ENCODE measurements at regions not wholly inside any gene's neighbourhood (a gene's known extent, or its start where the extent isn't known, plus 50 kb on each side); places are given as distances from the start of the nearest gene placed in this dataset.

DNA sequence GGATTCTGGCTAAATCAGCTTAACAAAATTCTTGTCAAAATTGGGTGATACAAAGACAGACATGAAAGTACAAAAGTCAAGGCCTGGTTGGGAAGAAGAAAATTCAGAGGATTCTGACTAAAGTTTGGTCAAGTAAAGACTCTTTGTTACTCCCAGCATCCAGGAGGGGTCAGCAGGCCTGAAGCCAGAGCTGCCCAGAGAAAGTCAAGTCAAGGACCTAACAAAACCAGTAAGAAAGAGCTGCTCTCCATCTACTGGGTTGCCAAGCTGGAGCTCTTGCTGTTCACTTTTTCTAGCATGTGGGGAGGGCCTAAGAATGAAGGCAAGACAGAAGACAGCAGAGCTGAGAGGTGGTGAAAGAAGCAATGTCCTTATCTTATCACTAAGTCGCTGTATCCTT is 143.3 kb downstream of the C1D start:
- no peak for DNase-seq
- in situ Hi-C loops (cut with MboI; ENCODE audit: low sequenced_read_pairs in 4 of 4) = no loop called here

DNA sequence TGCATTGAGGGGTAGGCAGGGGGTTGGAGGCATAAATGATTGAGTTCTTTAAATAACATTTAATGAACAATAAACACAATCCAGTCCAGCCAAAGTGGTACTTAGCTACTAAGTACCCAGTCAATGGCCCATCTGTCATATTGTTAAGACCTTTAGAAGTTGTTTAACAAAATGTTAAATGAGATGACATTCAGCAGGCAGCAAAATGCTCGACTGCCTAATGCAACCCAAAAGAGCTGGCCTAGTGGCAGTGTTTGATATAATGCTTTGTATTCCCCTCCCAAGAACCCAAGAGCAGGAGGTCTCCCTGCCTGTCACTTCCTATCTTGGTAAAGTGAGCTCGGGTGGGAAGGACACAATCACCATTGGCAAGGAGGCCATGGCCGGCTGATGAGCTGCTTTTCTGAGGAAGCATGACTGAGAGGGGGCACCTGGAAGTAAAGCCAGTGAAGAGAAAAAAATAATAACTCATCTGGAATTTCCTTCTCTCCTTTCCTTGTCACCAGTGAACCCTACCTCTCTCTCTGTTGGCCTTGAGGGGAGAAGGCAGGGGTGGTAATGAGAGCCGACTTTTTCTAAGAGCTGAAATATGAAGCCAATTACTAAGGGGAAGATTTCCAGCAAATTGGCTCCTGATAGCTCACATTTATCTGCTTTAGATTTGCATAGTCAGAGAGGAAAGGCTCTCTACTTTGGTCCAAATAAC is 140.6 kb downstream of the C1D start:
- H3K36me3 ChIP-seq = no peaks in the 10 kb centered on the region
- ATAC-seq (no peak), DNase-seq (no peak)
- no peaks in the 10 kb centered on the region for H3K9me3 ChIP-seq
- H3K4me1 ChIP-seq = no peaks in the 10 kb centered on the region
- TF ChIP-seq POLR2A (IDR thresholded peaks at IDR 0.05) = no peak
- TF ChIP-seq, protein P1, sequence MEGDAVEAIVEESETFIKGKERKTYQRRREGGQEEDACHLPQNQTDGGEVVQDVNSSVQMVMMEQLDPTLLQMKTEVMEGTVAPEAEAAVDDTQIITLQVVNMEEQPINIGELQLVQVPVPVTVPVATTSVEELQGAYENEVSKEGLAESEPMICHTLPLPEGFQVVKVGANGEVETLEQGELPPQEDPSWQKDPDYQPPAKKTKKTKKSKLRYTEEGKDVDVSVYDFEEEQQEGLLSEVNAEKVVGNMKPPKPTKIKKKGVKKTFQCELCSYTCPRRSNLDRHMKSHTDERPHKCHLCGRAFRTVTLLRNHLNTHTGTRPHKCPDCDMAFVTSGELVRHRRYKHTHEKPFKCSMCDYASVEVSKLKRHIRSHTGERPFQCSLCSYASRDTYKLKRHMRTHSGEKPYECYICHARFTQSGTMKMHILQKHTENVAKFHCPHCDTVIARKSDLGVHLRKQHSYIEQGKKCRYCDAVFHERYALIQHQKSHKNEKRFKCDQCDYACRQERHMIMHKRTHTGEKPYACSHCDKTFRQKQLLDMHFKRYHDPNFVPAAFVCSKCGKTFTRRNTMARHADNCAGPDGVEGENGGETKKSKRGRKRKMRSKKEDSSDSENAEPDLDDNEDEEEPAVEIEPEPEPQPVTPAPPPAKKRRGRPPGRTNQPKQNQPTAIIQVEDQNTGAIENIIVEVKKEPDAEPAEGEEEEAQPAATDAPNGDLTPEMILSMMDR (IDR thresholded peaks at IDR 0.05 in 4 of 5, conservative IDR thresholded peaks at IDR 0.05 in 1 of 5) = no peak
- no peaks in the 10 kb centered on the region for H3K27me3 ChIP-seq
- in situ Hi-C loops (cut with MboI; ENCODE audit: low sequenced_read_pairs in 4 of 4) (no loop called here), intact Hi-C loops (cut with DNase I; ENCODE audit: low total_unique reads) (no loop called here)
- no peak overlapping the region for H3K27ac ChIP-seq
- no peak overlapping the region for H3K4me3 ChIP-seq

More for the DNA sequence above, 143.3 kb downstream of the C1D start:
- no peaks in the 10 kb centered on the region for H3K4me1 ChIP-seq
- H3K36me3 ChIP-seq = no peaks in the 10 kb centered on the region
- TF ChIP-seq, protein P1 (IDR thresholded peaks at IDR 0.05 in 4 of 5, conservative IDR thresholded peaks at IDR 0.05 in 1 of 5) = no peak
- no peak for TF ChIP-seq POLR2A (IDR thresholded peaks at IDR 0.05)
- intact Hi-C loops (cut with DNase I; ENCODE audit: low total_unique reads) = no loop called here
- no peaks in the 10 kb centered on the region for H3K27me3 ChIP-seq
- H3K9me3 ChIP-seq = no peaks in the 10 kb centered on the region
- no peak overlapping the region for H3K27ac ChIP-seq
- no peak overlapping the region for H3K4me3 ChIP-seq
- ATAC-seq = no peak

DNA sequence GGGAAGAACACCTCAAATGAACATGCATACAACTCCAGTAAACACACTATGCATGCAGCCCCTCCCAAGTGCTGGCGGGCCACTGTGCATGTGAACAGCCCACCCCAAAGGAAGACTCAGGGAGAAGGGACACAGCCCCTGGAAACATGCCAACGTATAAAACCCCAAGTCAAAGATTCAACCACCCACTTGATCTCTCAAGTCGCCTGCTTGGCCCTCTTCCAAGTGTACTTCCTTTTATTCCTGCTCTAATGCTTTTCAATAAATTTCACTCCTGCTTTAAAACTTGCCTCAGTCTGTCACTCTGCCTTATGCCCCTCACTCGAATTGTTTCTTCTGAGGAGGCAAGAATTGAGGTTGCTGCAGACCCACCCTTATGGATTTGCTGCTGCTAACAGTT is 139.1 kb downstream of the C1D start:
- H3K36me3 ChIP-seq = no peaks in the 10 kb centered on the region
- in situ Hi-C loops (cut with MboI; ENCODE audit: low sequenced_read_pairs in 4 of 4) = no loop called here
- ATAC-seq (no peak), DNase-seq (no peak)
- H3K27ac ChIP-seq = no peak overlapping the region
- TF ChIP-seq POLR2A (IDR thresholded peaks at IDR 0.05) = no peak
- TF ChIP-seq, protein P1 (IDR thresholded peaks at IDR 0.05 in 4 of 5, conservative IDR thresholded peaks at IDR 0.05 in 1 of 5) = no peak
- no peaks in the 10 kb centered on the region for H3K9me3 ChIP-seq
- intact Hi-C loops (cut with DNase I; ENCODE audit: low total_unique reads) = no loop called here
- H3K4me3 ChIP-seq = no peak overlapping the region
- no peaks in the 10 kb centered on the region for H3K27me3 ChIP-seq
- no peaks in the 10 kb centered on the region for H3K4me1 ChIP-seq

DNA sequence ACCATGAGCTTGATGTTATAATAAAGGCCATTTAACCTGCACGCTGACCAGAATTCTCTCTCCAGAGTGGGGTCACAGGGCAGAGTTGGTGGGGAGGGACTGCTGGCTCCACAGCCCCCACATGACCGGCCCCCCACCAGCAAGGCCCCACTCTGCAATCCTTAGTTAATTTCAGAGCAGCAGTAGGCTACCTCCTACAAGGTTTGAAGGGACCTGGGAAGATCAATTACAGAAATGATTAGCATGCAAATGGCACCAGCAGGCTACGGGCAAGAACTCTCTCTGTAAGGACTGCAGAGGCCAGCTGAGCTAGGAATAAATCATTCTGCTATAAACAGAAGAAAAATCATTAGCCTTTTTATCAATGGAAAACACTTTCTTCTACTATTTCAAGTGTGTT is 135.3 kb downstream of the C1D start:
- DNase-seq (no peak), ATAC-seq (no peak)
- no peaks in the 10 kb centered on the region for H3K4me1 ChIP-seq
- intact Hi-C loops (cut with DNase I; ENCODE audit: low total_unique reads) (no loop called here), in situ Hi-C loops (cut with MboI; ENCODE audit: low sequenced_read_pairs in 4 of 4) (no loop called here)
- H3K27ac ChIP-seq = no peak overlapping the region
- TF ChIP-seq, protein P1 (IDR thresholded peaks at IDR 0.05 in 4 of 5, conservative IDR thresholded peaks at IDR 0.05 in 1 of 5) = no peak
- no peak for TF ChIP-seq POLR2A (IDR thresholded peaks at IDR 0.05)
- no peaks in the 10 kb centered on the region for H3K9me3 ChIP-seq
- H3K4me3 ChIP-seq = no peak overlapping the region
- no peaks in the 10 kb centered on the region for H3K27me3 ChIP-seq
- H3K36me3 ChIP-seq = no peaks in the 10 kb centered on the region

DNA sequence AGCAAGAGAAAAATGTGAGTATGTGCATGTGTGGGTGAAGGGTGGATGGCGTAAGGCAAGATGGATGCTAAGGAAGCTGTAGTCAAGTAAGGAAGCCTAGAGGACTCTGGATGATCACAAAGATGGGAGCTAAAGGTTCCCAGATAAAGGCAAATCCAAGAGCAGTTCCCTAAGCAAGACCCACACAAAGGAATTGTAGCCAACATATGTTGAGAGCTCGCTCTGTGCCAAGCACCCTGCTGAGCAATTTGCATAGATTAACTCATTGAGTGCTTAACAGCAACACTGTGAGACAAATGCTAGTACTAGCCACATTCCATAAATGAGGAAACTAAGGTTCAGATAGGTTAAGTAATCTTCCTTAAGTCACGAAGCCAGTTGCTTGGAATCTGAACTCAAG is 132.6 kb downstream of the C1D start:
- Histone ChIP-seq H3K36me3 (no peaks in the 10 kb centered on the region), H3K27ac (no peak overlapping the region), H3K27me3 (no peaks in the 10 kb centered on the region), H3K4me1 (no peaks in the 10 kb centered on the region), H3K4me3 (no peak overlapping the region), H3K9me3 (no peaks in the 10 kb centered on the region)
- TF ChIP-seq, protein P1 (IDR thresholded peaks at IDR 0.05 in 4 of 5, conservative IDR thresholded peaks at IDR 0.05 in 1 of 5) = no peak
- TF ChIP-seq POLR2A (IDR thresholded peaks at IDR 0.05) = no peak
- intact Hi-C loops (cut with DNase I; ENCODE audit: low total_unique reads) (no loop called here), in situ Hi-C loops (cut with MboI; ENCODE audit: low sequenced_read_pairs in 4 of 4) (no loop called here)
- no peak for ATAC-seq
- DNase-seq = no peak

Measured in gastrocnemius medialis (tissue), 4 donors.